HG03095 (cell line): ENCODE measurements at regions not wholly inside any gene's neighbourhood (a gene's known extent, or its start where the extent isn't known, plus 50 kb on each side); places are given as distances from the start of the nearest gene placed in this dataset.
A peak's percentile ranks its signal among the peaks of the same experiment; 100 is the strongest.
"Not testable (repeated sequence)": the region's sequence is repeated elsewhere in the genome, so short reads cannot be mapped to it uniquely, and the experiment has no call there.

Experiments used
- ATAC-seq: cut with Tn5 transposase; IDR thresholded peaks from one replicate; pipeline ENCODE4 v1.9.1; 2021; ENCODE audit warnings: moderate library complexity; ENCODE audit not compliant: unreplicated experiment

DNA sequence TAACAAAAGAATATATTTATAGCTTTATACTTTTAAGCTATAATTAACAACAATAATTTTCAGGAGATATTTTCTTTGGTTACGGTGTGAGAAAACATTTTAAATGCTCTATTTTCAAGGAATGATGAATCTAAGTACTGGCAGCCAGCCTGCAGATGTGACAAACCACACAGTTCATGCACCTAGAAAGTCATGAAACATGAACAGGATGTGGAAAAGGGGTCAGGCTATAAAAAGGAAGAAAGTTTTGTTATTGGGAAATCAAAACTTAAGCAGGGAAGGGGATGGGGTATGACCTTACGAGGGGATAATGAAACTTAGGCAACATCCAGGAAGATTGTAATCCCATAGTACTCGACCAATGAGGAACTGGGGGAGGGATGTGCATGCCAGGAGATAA lies 508.7 kb upstream of the GRAMD2B start:
- no peak for ATAC-seq

DNA sequence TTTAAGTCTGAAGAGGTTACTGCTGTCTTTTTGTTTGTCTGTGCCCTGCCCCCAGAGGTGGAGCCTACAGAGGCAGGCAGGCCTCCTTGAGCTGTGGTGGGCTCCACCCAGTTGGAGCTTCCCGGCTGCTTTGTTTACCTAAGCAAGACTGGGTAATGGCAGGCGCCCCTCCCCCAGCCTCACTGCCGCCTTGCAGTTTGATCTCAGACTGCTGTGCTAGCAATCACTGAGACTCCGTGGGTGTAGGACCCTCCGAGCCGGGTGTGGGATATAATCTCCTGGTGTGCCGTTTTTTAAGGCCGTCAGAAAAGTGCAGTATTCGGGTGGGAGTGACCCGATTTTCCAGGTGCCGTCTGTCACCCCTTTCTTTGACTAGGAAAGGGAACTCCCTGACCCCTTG lies 499.3 kb upstream of the GRAMD2B start:
- not testable (repeated sequence) for ATAC-seq

DNA sequence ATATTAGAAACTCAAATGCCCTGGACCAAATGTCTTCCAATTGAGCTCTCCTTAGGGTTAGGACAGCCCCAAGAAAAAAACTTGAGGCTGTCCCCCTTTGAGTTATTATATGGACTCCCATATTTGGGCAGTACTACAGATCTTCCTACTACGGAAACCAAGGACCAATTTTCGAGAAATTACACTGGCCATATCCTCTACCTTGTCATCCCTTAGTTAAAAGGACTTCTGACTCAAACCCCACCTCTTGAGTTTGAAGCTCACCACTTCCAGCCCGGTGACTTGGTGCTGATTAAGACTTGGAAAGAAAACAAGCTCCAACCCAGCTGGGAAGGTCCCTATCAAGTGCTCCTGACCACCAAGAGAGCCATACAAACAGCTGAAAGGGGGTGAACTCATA lies 497.0 kb upstream of the GRAMD2B start:
- no peak for ATAC-seq

DNA sequence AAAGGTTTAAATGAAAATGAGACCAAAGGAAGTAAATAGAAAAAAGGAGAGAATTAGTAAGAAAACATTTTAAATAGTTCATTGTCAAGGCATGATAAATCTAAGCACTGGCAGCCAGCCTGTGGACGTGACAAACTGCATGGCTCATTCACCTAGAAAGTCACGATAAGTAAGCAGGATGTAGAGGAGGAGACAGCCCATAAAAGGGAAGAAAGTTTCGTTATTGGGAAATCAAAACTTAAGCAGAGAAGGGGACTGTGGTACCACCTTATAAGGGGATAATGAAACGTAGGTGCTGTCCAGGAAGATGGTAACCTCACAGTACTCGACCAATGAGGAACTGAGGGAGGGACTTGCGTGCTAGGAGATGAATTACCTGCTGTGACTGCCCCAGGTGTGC lies 494.5 kb upstream of the GRAMD2B start:
- no peak for ATAC-seq

DNA sequence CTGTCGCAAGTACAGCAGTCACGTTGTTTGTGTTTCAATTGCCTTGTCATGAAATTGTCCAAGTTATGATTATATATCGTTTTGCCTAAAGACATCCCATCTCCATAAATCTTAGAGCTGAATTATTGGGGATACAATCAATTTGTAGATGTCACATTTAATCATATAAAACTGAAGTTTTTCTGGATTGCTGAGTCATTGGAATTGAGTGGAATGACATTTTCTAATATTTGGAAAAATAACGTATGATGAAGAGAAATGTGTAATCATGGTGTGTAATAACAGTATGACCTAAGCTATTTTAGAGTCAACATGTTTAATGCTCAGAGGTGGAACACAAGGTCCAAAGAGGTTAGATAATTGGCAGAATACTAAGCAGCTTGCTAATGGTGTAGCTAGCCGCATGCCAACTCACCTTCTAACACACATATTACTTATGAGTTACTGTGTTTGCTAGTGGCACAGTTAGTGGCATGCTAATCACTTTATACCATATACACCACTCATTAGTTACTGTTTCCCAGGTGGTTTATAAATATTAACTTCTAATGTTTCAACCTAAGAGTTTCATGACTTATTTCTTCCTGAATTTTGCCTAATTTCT lies 473.1 kb upstream of the GRAMD2B start:
- no peak for ATAC-seq

DNA sequence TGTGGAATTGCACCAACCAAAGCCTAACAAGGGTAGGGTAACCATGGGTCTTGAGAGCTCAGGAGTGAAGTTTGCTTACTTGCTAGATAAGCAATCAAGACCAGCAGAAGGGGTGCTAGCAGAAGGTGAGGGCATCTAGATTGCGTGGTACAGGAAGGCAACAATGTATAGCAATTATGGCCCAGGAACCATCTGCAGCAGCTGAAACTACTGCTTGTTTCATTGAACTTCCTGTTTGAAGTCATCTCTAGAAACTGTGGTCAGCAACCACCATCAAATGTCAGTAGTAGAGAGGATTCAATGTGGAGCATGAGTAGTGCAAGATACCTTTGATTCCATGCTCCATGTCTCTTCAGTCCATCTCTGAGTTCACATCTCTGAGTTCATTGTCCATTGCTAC lies 462.1 kb upstream of the GRAMD2B start:
- ATAC-seq = peak; percentile 100

DNA sequence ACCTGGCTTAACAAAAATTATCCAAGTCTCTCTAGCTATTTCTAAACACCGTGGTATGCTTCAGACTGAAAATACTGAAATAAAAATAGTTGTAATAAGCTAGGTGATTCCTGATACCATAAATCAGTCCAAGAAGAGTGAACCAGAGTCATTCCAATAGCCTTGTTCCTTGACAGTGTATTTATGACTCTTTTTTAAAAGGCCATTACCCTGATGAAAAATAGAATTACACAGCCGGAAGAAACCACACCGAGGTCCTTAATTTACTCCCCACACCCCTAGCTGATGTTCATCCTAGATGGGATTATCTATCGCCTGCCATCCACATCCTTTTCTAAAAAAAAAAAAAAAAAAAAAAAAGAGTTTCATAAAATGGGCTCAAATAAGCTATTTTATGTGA lies 457.6 kb upstream of the GRAMD2B start:
- ATAC-seq = no peak

DNA sequence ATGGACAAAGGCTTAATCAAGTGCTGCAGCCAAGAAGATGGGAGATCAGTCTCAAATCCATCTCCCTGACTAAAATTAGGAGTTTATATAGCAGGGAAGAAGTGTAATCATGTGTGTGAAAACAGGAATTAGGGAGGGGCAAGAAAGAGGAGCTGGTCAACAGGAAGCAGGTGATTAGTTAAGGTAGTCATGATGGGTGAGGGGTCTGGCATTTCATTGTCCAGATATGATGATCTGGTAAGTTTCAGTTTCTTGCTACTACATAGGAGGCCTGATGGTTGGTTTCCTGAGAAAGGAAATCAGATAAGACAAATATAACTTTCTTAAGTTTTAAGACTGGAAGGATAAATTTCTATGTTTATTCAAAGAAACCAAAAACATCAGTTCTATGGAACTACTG lies 455.6 kb upstream of the GRAMD2B start:
- ATAC-seq = no peak

DNA sequence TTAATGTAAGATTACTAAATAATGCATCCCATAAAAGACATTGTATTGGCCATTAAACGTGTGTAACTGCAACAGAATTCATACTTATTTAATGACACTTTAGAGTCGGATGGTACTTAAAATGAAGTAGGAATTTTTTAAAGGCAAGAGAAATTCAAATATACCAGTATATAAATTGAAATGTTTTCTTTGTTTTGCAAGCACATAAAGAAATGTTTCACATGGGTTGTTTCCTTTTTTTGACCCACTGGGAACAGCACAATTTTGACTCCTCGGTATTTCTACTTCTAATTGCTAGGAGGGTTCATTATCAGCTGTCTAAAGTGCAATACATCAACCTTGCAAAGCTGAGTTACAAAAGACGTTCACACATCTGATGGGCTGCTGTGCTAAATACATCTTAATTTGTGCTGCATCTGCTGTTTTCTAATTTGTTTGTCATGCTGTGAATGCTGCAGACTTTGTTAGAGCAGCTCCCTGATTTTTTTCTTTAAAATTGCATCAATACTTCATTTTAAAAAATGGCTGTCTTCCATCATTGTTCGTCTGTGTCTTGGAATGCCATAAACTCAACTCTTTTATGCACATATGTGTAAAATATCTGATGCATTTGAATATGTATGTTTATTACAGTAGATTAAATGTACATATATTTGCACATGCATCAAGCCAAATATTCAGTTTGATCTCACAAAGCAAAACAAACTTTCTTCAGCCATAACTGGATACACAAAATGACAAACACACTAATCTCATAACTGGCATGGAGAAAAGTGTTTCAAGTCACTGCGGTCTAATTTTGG lies 454.0 kb upstream of the GRAMD2B start:
- no peak for ATAC-seq

DNA sequence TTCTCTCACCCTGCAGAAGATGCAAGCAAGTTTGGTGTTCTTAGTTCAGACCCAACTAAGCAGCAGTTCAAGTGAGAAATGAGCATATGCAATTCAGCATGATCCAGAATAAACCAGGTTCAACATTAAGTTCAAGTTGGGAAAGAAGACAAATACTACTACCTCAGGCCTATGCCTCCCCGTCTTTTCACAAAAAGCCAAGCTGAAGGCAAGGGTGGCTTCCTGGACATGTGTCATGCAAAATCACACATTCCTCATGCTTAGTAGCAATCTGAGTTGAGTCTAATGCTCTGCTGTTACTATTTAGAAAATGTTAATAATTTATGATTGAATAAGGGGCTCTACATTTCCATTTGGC lies 453.4 kb upstream of the GRAMD2B start:
- no peak for ATAC-seq

DNA sequence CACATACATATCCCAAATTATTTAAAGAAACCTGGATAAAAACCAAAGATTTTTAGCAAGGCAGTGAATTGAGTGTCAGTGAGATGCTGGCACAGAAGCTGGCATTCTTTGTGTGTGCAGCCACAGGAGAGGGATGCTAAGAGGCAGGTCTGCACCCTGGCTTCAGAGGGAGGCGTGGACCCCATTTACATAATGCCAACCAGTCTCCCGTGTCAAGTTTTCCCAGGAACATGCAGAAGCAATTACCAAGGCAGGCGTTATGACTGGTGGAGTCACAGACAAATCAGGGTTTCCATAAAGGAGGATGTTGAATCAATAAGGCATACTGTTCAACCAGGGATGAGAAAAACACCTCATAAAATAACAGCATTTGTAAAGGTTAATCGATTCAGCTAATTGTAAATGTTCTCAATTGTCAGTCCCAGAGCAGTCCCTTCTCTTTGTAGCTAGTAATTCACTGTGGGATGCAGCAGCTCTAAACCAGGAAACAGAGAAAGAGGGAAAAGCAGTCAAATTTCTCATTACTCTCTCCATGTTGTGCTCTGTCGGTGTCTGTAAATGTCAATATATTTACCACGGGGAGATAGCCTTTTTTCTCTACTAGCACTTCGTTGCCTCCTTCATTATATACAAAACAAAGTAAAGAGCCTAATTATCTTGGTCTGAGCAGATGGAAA lies 452.4 kb upstream of the GRAMD2B start:
- no peak for ATAC-seq

DNA sequence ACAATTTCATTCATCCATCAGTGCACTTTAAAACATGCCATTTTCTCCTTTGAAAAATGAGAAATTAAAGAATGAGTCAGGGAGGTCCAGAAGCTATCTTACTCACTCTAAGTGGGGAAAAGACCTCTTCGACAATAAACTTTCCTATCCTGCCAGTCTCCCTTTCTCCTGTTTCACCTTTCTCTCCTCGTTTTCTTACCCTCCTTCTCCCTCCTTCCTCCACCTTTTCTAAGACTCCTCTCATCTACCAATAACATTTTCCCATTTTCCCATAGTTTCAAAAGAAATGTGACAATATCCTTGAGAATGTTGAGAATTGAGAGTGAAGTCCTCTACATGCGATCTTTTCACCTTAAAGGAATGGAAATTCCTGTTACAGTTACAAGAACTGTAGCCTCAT lies 450.5 kb upstream of the GRAMD2B start:
- no peak for ATAC-seq

DNA sequence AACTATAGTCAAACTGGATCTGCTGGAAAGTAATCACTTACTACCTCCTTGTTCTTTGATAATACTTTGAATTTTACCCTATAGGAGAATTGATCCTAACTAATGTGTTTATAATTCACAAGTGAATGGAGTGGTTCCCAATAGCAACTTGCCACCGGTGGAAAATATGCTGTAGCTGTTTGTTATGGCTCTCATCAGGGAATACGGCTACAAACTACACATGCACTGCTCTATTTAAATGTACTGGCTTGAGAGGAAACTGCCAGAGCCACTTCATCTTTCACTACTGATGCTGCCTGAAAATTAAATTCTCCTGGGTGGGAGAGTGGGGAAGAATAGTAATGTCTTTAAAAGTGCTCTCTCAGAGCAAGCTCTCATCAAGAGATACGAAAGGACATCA lies 448.5 kb upstream of the GRAMD2B start:
- no peak for ATAC-seq

DNA sequence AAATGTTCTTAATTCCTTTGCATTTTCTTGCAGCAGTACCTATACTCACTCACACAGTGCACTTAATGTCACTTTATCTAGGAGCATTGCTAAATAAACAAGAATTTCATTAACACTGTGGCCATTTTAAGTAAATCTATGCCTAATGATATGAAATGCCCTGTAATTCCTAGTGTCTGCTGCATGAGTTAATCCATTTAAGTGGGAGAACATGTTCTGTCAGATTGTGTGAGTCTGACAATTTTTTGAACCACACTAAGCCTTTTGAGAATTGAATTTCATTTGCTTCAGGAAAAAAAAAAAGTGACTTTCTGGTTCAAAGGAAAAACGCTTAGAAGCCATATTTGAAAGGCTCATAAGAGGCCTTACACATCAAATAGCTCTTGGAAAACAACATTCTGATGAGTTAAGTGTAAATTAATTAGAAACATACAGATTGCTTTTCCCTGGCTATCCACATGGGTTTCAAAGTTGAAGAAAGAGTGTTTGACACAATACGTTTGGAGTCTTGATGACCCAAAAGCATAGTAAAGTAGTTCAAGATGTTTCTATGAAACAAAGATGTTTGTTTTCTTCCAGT lies 446.7 kb upstream of the GRAMD2B start:
- ATAC-seq = no peak

DNA sequence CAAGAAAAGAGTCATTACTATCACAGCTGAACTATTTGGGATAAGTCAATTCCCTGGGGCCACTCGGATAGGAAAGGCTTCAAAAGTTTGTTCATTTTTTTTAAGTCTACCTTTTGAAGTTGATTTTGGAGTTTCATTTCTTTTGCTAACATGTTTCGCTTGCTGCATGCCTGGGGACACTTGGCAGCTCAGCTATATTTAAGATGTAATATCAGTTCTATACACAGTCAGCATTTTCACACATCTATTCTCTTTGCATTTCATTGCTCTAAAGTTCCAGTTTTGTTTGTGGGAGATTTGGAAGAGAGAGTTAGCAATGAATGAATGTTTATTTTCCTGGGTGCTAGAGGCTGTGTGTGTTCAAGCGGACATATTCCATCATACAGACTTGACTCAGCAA lies 445.2 kb upstream of the GRAMD2B start:
- no peak for ATAC-seq

DNA sequence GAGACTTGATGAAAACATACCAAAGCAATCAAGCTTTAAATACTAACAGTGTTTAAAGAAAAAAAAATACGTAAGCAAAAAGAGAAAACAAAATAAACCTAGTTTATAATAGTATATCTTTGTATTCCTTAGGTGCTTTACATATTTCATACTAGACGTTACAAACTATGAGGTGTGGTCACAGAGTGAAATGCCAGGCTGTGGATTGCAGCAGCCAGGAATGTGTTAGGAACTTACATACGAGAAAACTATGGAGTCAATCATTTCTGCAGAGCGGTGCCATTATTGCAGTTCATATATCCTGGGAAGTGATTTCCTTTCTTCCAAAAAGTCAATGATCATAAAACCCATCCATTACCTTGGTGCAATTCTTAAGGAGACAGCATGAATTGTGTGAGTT lies 443.6 kb upstream of the GRAMD2B start:
- no peak for ATAC-seq

DNA sequence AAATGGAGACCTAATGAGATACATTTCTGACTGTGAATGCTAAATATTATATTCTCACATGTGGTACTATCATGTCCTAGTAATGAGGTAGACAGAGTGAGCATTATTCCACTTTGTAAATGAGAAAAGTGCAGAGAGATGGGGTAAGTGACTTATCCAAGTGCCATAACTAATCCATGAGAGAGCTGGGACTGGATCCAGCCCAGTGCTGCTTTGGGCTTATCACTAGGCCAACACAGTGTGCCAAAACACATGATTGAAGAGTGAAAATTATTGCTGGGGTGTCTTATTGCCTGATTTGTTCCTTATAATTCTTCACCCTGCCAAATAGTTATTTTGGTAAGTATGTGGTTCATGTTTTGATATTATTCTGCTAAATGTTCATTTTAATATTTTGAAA lies 442.2 kb upstream of the GRAMD2B start:
- ATAC-seq = no peak

DNA sequence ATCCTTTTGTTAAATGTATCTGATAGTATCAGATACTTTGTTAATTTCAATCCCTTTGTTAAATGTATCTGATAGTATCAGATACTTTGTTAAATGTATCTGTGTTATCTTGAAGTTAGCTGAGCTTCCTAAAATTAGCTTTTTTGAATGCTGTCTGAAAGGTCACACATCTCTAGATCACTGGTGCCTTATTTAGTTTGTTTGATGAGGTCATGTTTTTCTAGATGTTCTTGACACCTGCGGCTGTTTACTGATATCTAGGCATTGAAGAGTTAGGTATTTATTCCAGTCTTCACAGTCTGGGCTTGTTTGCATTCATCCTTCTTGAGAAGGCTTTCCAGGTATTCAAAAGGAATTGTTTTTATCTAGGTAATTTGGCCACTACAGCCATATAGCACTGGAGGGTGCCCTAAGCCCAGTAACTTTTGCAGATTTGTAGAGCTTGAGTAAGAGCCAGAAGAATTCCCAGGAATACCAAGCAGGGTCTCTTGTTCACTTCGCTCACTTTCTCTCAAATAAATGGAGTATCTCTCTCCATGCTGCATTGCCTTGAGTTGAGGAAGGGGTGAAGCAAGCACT lies 435.4 kb upstream of the GRAMD2B start:
- no peak for ATAC-seq

DNA sequence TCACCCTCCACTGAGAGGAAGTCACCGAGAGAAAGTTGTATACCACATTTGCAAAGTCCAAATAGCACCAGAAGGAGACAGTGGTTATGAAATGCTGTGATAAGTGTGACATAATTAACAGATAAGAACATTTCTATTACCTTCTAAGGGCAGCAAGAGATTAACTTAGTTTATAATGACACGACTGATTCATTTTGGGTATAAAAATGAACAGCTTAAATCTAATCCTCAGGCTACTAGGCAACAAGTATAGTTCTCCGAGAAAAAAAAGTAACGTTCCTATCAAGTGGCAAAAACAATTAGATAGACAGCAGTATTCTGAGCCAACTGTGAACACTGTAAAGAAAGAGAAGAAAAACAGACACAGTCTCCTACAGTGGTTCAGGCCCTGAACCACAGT lies 431.2 kb upstream of the GRAMD2B start:
- no peak for ATAC-seq

DNA sequence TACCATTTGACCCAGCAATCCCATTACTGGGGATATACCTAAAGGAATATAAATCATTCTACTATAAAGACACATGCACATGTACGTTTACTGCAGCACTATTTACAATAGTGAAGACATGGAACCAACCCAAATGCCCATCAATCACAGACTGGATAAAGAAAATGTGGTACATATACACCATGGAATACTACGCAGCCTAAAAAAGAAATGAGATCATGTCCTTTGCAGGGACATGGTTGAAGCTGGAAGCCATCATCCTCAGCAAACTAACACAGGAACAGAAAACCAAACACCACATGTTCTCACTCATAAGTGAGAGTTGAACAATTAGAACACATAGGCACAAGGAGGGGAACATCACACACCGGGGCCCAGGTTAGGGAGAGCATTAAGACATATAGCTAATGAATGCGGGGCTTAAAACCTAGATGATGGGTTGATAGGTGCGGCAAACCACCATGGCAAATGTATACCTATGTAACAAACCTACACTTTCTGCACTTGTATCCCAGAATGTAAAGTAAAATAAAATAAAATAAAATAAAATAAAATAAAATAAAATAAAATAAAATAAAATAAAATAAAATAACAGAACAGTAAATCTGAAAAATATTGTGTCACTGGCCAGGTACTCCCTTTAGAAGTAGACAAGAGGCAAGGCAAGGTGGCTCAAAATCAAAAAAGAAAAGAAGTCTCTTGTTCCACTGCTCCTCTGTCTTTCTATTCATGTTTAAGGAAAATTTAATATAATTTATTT lies 423.8 kb upstream of the GRAMD2B start:
- ATAC-seq = not testable (repeated sequence)

DNA sequence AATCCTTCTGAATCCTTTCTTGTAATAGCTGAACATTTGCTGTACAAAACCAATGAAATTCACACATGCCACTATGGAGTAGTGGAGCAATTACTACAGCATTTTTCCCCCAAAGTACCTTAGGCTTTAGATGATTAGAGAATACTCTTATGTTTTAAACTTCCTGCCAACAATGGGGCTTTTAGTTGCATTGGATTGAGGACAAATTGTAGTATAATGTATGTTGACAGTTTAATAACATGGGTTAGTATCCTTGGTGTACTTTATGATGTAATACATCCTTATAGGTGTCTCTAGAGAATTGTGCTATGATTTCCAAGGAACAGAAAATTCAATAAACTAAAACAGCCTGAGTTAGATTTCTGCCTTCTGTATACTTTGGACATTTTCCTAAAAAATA lies 422.7 kb upstream of the GRAMD2B start:
- ATAC-seq = no peak
